ENCODE measurements at regions not wholly inside any gene's neighbourhood (a gene's known extent, or its start where the extent isn't known, plus 50 kb on each side); places are given as distances from the start of the nearest gene placed in this dataset.

- TF ChIP-seq EZH2 (IDR thresholded peaks at IDR 0.05; ENCODE audit: low read length): no peak
- TF ChIP-seq CTCF (optimal IDR thresholded peaks at IDR 0.05 in 1 of 3, IDR thresholded peaks at IDR 0.05 in 1 of 3, conservative IDR thresholded peaks at IDR 0.05 in 1 of 3; ENCODE audit: extremely low read depth in 1 of 3, insufficient read depth in 2 of 3, low read length in 3 of 3): no peak
These were observed 125.8 kb upstream of the ZNF366 start for GRCh38 chr5:72633041-72633445.
